H1 (cell line): ENCODE measurements at regions not wholly inside any gene's neighbourhood (a gene's known extent, or its start where the extent isn't known, plus 50 kb on each side); places are given as distances from the start of the nearest gene placed in this dataset.

Source experiments
- BRCA1 ChIP-seq: IDR thresholded peaks from 2 replicates; pipeline ENCODE4 v1.6.1; 2012; ENCODE audit warnings: low read depth, low read length, improper control_type of control experiment
- HDAC2 ChIP-seq, 2 experiments: fragments of 300-600 bp in 1 of 2; sonication (generic) in 1 of 2; IDR thresholded peaks; 2 replicates each; pipeline ENCODE4 v1.6.1; 2011 to 2012; ENCODE audit warnings: low read depth in 2 of 2, low read length in 2 of 2, mild to moderate bottlenecking in 2 of 2, moderate library complexity in 2 of 2, borderline replicate concordance in 1 of 2, inconsistent platforms in 1 of 2

GRCh38 chr3:145902166-145902565 is 258.8 kb downstream of the PLOD2 start (continued):
- no peak for TF ChIP-seq HDAC2 (IDR thresholded peaks at IDR 0.05; ENCODE audit: borderline replicate concordance in 1 of 2, low read depth in 2 of 2, low read length in 2 of 2)
- no peak for TF ChIP-seq BRCA1
